Embryonic facial prominence (tissue), 1 donor: ENCODE measurements at regions not wholly inside any gene's neighbourhood (a gene's known extent, or its start where the extent isn't known, plus 50 kb on each side); places are given as distances from the start of the nearest gene placed in this dataset.
"Not testable (repeated sequence)": the region's sequence is repeated elsewhere in the genome, so short reads cannot be mapped to it uniquely, and the experiment has no call there.

Experiments
- DNase-seq: peaks from one replicate; pipeline ENCODE4 v3.0.0-alpha.2; 2016; ENCODE audit errors: extremely low spot score

- not testable (repeated sequence) for DNase-seq
Measured at GRCh38 chr14:37785298-37785697, 189.9 kb downstream of the TTC6 start.

GRCh38 chr14:37786114-37786625, 190.7 kb downstream of the TTC6 start:
- DNase-seq = not testable (repeated sequence)

GRCh38 chr14:37787879-37788494, 192.6 kb downstream of the TTC6 start:
- no peak for DNase-seq

- no peak for DNase-seq
Measured at GRCh38 chr14:37791384-37792036, 196.1 kb downstream of the TTC6 start.

GRCh38 chr14:37792124-37792523, 196.7 kb downstream of the TTC6 start:
- no peak for DNase-seq

- no peak for DNase-seq
Measured at GRCh38 chr14:37796703-37797416, 201.4 kb downstream of the TTC6 start.

GRCh38 chr14:37797675-37798074, 202.2 kb downstream of the TTC6 start:
- no peak for DNase-seq

- DNase-seq = no peak
Measured at GRCh38 chr14:37807722-37808121, 212.3 kb downstream of the TTC6 start.

GRCh38 chr14:37810094-37810801, 214.8 kb downstream of the TTC6 start:
- no peak for DNase-seq

GRCh38 chr14:37813732-37814131, 218.3 kb downstream of the TTC6 start:
- DNase-seq = no peak

- DNase-seq = no peak
Measured at GRCh38 chr14:37816135-37816534, 220.7 kb downstream of the TTC6 start.

GRCh38 chr14:37816743-37817295, 221.4 kb downstream of the TTC6 start:
- no peak for DNase-seq

GRCh38 chr14:37819155-37820015, 224.0 kb downstream of the TTC6 start:
- no peak for DNase-seq

- not testable (repeated sequence) for DNase-seq
Measured at GRCh38 chr14:37820810-37821209, 225.4 kb downstream of the TTC6 start.

GRCh38 chr14:37824939-37825712, 229.7 kb downstream of the TTC6 start:
- DNase-seq = no peak

- DNase-seq = no peak
Measured at GRCh38 chr14:37826869-37827268, 231.4 kb downstream of the TTC6 start.

- no peak for DNase-seq
Measured at GRCh38 chr14:37830271-37830670, 234.8 kb downstream of the TTC6 start.

- no peak for DNase-seq
Measured at GRCh38 chr14:37834275-37834674, 238.8 kb downstream of the TTC6 start.

- not testable (repeated sequence) for DNase-seq
Measured at GRCh38 chr14:37838778-37839177, 243.3 kb downstream of the TTC6 start.

GRCh38 chr14:37841039-37841438, 245.6 kb downstream of the TTC6 start:
- not testable (repeated sequence) for DNase-seq
